Progenitor cell of endocrine pancreas (in vitro differentiated cells): ENCODE measurements at regions not wholly inside any gene's neighbourhood (a gene's known extent, or its start where the extent isn't known, plus 50 kb on each side); places are given as distances from the start of the nearest gene placed in this dataset.

Source experiments
- DNase-seq: peaks from one replicate; pipeline ENCODE4 v3.0.0; 2021; ENCODE audit warnings: low spot score; ENCODE audit not compliant: unreplicated experiment
- H3K27ac Mint-ChIP-seq: 2 replicates; pipeline ENCODE4 v1.8.0; 2021; ENCODE audit warnings: mild to moderate bottlenecking, moderate library complexity, mixed read lengths
- H3K27me3 Mint-ChIP-seq: 2 replicates; pipeline ENCODE4 v1.8.0; 2021; ENCODE audit warnings: mixed read lengths
- H3K36me3 Mint-ChIP-seq: 2 replicates; pipeline ENCODE4 v1.8.0; 2022; ENCODE audit warnings: mixed read lengths; ENCODE audit not compliant: insufficient read depth
- H3K4me1 Mint-ChIP-seq: 2 replicates; pipeline ENCODE4 v1.8.0; 2021; ENCODE audit warnings: low read depth, mixed read lengths
- H3K4me3 Mint-ChIP-seq: 2 replicates; pipeline ENCODE4 v1.8.0; 2021; ENCODE audit warnings: low read depth, mild to moderate bottlenecking, moderate library complexity, mixed read lengths
- H3K9me3 Mint-ChIP-seq: 2 replicates; pipeline ENCODE4 v1.8.0; 2021; ENCODE audit warnings: low read depth, mixed read lengths
- CTCF ChIP-seq: fragments of 200-600 bp; sonication (generic); IDR thresholded peaks from one replicate; pipeline ENCODE4 v1.5.0; 2021; ENCODE audit warnings: antibody characterized with exemption, mild to moderate bottlenecking; ENCODE audit not compliant: unreplicated experiment

GRCh38 chr10:111996103-111996502, 187.5 kb downstream of the GPAM start:
- DNase-seq = no peak
- Mint-ChIP-seq H3K36me3 (no peaks in the 10 kb centered on the region), H3K4me1 (peaks cover 13% of the 10 kb centered on the region), H3K27ac (peak overlapping the region; percentile 1), H3K27me3 (no peaks in the 10 kb centered on the region), H3K9me3 (no peaks in the 10 kb centered on the region), H3K4me3 (no peak overlapping the region)
- TF ChIP-seq CTCF = no peak

- DNase-seq = no peak
- Mint-ChIP-seq H3K4me3 (no peak overlapping the region), H3K27ac (no peak overlapping the region), H3K27me3 (no peaks in the 10 kb centered on the region), H3K4me1 (peaks cover 10% of the 10 kb centered on the region), H3K9me3 (peaks cover 7% of the 10 kb centered on the region), H3K36me3 (no peaks in the 10 kb centered on the region)
- TF ChIP-seq CTCF = no peak
Measured at GRCh38 chr10:111998728-111999127, 184.8 kb downstream of the GPAM start.

- H3K9me3 Mint-ChIP-seq = peaks cover 7% of the 10 kb centered on the region
- H3K27me3 Mint-ChIP-seq = no peaks in the 10 kb centered on the region
- TF ChIP-seq CTCF = no peak
- H3K4me3 Mint-ChIP-seq = no peak overlapping the region
- no peaks in the 10 kb centered on the region for H3K36me3 Mint-ChIP-seq
- H3K4me1 Mint-ChIP-seq = peaks cover 10% of the 10 kb centered on the region
- no peak overlapping the region for H3K27ac Mint-ChIP-seq
- no peak for DNase-seq
Measured at GRCh38 chr10:111999205-111999914, 184.2 kb downstream of the GPAM start.

GRCh38 chr10:111999915-112000302, 183.7 kb downstream of the GPAM start:
- Mint-ChIP-seq H3K27ac (no peak overlapping the region), H3K36me3 (no peaks in the 10 kb centered on the region), H3K27me3 (no peaks in the 10 kb centered on the region), H3K4me3 (no peak overlapping the region), H3K9me3 (peaks cover 7% of the 10 kb centered on the region), H3K4me1 (peaks cover 10% of the 10 kb centered on the region)
- no peak for DNase-seq
- TF ChIP-seq CTCF = no peak

GRCh38 chr10:112000466-112000865, 183.1 kb downstream of the GPAM start:
- DNase-seq = no peak
- no peaks in the 10 kb centered on the region for H3K27me3 Mint-ChIP-seq
- H3K4me3 Mint-ChIP-seq = no peak overlapping the region
- peaks cover 7% of the 10 kb centered on the region for H3K9me3 Mint-ChIP-seq
- TF ChIP-seq CTCF = no peak
- H3K36me3 Mint-ChIP-seq = no peaks in the 10 kb centered on the region
- H3K4me1 Mint-ChIP-seq = peaks cover 10% of the 10 kb centered on the region
- no peak overlapping the region for H3K27ac Mint-ChIP-seq
